ENCODE measurements at regions not wholly inside any gene's neighbourhood (a gene's known extent, or its start where the extent isn't known, plus 50 kb on each side); places are given as distances from the start of the nearest gene placed in this dataset.

- no peak for TF ChIP-seq CTCF (IDR thresholded peaks at IDR 0.05)
- TF ChIP-seq POLR2A (IDR thresholded peaks at IDR 0.05) = no peak
These were observed 827.0 kb downstream of the BCL11A start for GRCh38 chr2:59726228-59727120.

Data from Peyer's patch (tissue), 4 donors.